Stomach (tissue), 4 donors: ENCODE measurements at regions not wholly inside any gene's neighbourhood (a gene's known extent, or its start where the extent isn't known, plus 50 kb on each side); places are given as distances from the start of the nearest gene placed in this dataset.

Experiments used
- EP300 ChIP-seq: sonication (generic); formaldehyde crosslinking; IDR thresholded peaks from one replicate; pipeline ENCODE4 v1.6.1; 2017; ENCODE audit warnings: antibody characterized with exemption
- POLR2A ChIP-seq, 4 donors: fragments of 450-650 bp; IDR thresholded peaks; one replicate each; pipeline ENCODE4 v1.6.1; 2016; ENCODE audit warnings: antibody characterized with exemption in 4 of 4, control low read depth in 2 of 4, mild to moderate bottlenecking in 1 of 4, moderate library complexity in 1 of 4
- POLR2AphosphoS5 ChIP-seq, 3 donors: sonication (generic); formaldehyde crosslinking; IDR thresholded peaks; one replicate each; pipeline ENCODE4 v1.6.1; 2016; ENCODE audit warnings: antibody characterized with exemption in 3 of 3
- TF ChIP-seq, protein P1 (sequence below), 7 experiments: fragments of 450-650 bp in 4 of 7; fragments of 200-600 bp in 3 of 7; sonication (generic) in 3 of 7; IDR thresholded peaks; one replicate each; pipeline ENCODE4 v1.5.1; 2016 to 2019; ENCODE audit warnings: antibody characterized with exemption in 7 of 7, control low read depth in 2 of 7, mild to moderate bottlenecking in 1 of 7

- TF ChIP-seq POLR2AphosphoS5 (IDR thresholded peaks at IDR 0.05) (no peak), EP300 (no peak), POLR2A (IDR thresholded peaks at IDR 0.05) (no peak)
- TF ChIP-seq, protein P1, sequence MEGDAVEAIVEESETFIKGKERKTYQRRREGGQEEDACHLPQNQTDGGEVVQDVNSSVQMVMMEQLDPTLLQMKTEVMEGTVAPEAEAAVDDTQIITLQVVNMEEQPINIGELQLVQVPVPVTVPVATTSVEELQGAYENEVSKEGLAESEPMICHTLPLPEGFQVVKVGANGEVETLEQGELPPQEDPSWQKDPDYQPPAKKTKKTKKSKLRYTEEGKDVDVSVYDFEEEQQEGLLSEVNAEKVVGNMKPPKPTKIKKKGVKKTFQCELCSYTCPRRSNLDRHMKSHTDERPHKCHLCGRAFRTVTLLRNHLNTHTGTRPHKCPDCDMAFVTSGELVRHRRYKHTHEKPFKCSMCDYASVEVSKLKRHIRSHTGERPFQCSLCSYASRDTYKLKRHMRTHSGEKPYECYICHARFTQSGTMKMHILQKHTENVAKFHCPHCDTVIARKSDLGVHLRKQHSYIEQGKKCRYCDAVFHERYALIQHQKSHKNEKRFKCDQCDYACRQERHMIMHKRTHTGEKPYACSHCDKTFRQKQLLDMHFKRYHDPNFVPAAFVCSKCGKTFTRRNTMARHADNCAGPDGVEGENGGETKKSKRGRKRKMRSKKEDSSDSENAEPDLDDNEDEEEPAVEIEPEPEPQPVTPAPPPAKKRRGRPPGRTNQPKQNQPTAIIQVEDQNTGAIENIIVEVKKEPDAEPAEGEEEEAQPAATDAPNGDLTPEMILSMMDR (IDR thresholded peaks at IDR 0.05) = no peak
These were observed 277.9 kb downstream of the RPLP1 start for GRCh38 chr15:69730281-69731080.
